ENCODE measurements at regions not wholly inside any gene's neighbourhood (a gene's known extent, or its start where the extent isn't known, plus 50 kb on each side); places are given as distances from the start of the nearest gene placed in this dataset.

- 78% methylated on average over 6 of the region's 6 CpGs for WGBS
- no peak for DNase-seq (ENCODE audit: low spot score)
- Histone ChIP-seq H3K27me3 (ENCODE audit: control insufficient read depth in 4 of 4, insufficient read depth in 4 of 4, low read length in 3 of 4) (no peaks in the 10 kb centered on the region), H3K4me3 (ENCODE audit: low read depth in 1 of 3, low read length in 3 of 3) (no peak overlapping the region), H3K27ac (ENCODE audit: low read depth in 1 of 2, low read length in 2 of 2) (no peak overlapping the region), H3K9me3 (ENCODE audit: control insufficient read depth in 4 of 4, low read length in 3 of 4) (no peaks in the 10 kb centered on the region), H3K4me1 (ENCODE audit: control insufficient read depth in 4 of 4, insufficient read depth in 4 of 4, low read length in 3 of 4) (no peaks in the 10 kb centered on the region), H3K9ac (ENCODE audit: low read depth in 1 of 2, low read length in 2 of 2) (no peak overlapping the region), H3K36me3 (ENCODE audit: control insufficient read depth in 4 of 4, insufficient read depth in 3 of 4, low read depth in 1 of 4, low read length in 3 of 4) (no peaks in the 10 kb centered on the region)
- TF ChIP-seq GABPA (IDR thresholded peaks at IDR 0.05 in 1 of 2, conservative IDR thresholded peaks at IDR 0.05 in 1 of 2) (no peak), JUND (IDR thresholded peaks at IDR 0.05) (no peak), TAF1 (conservative IDR thresholded peaks at IDR 0.05) (no peak), RAD21 (IDR thresholded peaks at IDR 0.05) (no peak), ZBTB33 (IDR thresholded peaks at IDR 0.05) (no peak), MAX (IDR thresholded peaks at IDR 0.05) (no peak), FOXA1 (IDR thresholded peaks at IDR 0.05) (no peak), YY1 (IDR thresholded peaks at IDR 0.05) (no peak)
These were observed 313.1 kb upstream of the DAB1 start for GRCh38 chr1:57736940-57737339.

GRCh38 chr1:57729181-57729580, 305.3 kb upstream of the DAB1 start:
- 92% methylated on average over 7 of the region's 7 CpGs for WGBS
- Histone ChIP-seq H3K9ac (ENCODE audit: low read depth in 1 of 2, low read length in 2 of 2) (no peak overlapping the region), H3K9me3 (ENCODE audit: control insufficient read depth in 4 of 4, low read length in 3 of 4) (no peaks in the 10 kb centered on the region), H3K4me3 (ENCODE audit: low read depth in 1 of 3, low read length in 3 of 3) (no peak overlapping the region), H3K36me3 (ENCODE audit: control insufficient read depth in 4 of 4, insufficient read depth in 3 of 4, low read depth in 1 of 4, low read length in 3 of 4) (no peaks in the 10 kb centered on the region), H3K27ac (ENCODE audit: low read depth in 1 of 2, low read length in 2 of 2) (no peak overlapping the region), H3K4me1 (ENCODE audit: control insufficient read depth in 4 of 4, insufficient read depth in 4 of 4, low read length in 3 of 4) (no peaks in the 10 kb centered on the region), H3K27me3 (ENCODE audit: control insufficient read depth in 4 of 4, insufficient read depth in 4 of 4, low read length in 3 of 4) (no peaks in the 10 kb centered on the region)
- no peak for TF ChIP-seq MAX (IDR thresholded peaks at IDR 0.05)
- no peak for TF ChIP-seq FOXA2 (IDR thresholded peaks at IDR 0.05)
- no peak for TF ChIP-seq SP1 (IDR thresholded peaks at IDR 0.05)
- TF ChIP-seq HNF4G (IDR thresholded peaks at IDR 0.05): no peak
- no peak for DNase-seq (ENCODE audit: low spot score)

GRCh38 chr1:57727121-57727520, 303.3 kb upstream of the DAB1 start:
- H3K27ac ChIP-seq (ENCODE audit: low read depth in 1 of 2, low read length in 2 of 2): no peak overlapping the region
- H3K27me3 ChIP-seq (ENCODE audit: control insufficient read depth in 4 of 4, insufficient read depth in 4 of 4, low read length in 3 of 4): no peaks in the 10 kb centered on the region
- H3K9ac ChIP-seq (ENCODE audit: low read depth in 1 of 2, low read length in 2 of 2): no peak overlapping the region
- no peaks in the 10 kb centered on the region for H3K9me3 ChIP-seq (ENCODE audit: control insufficient read depth in 4 of 4, low read length in 3 of 4)
- H3K36me3 ChIP-seq (ENCODE audit: control insufficient read depth in 4 of 4, insufficient read depth in 3 of 4, low read depth in 1 of 4, low read length in 3 of 4): no peaks in the 10 kb centered on the region
- no peaks in the 10 kb centered on the region for H3K4me1 ChIP-seq (ENCODE audit: control insufficient read depth in 4 of 4, insufficient read depth in 4 of 4, low read length in 3 of 4)
- no peak overlapping the region for H3K4me3 ChIP-seq (ENCODE audit: low read depth in 1 of 3, low read length in 3 of 3)
- WGBS: 72% methylated on average over 5 of the region's 5 CpGs
- no peak for DNase-seq (ENCODE audit: low spot score)
- TF ChIP-seq HNF4G (IDR thresholded peaks at IDR 0.05) (no peak), GABPA (IDR thresholded peaks at IDR 0.05 in 1 of 2, conservative IDR thresholded peaks at IDR 0.05 in 1 of 2) (no peak), HNF4A (conservative IDR thresholded peaks at IDR 0.05) (no peak), YY1 (IDR thresholded peaks at IDR 0.05) (no peak), FOXA1 (IDR thresholded peaks at IDR 0.05) (no peak), FOXA2 (IDR thresholded peaks at IDR 0.05) (no peak), RAD21 (IDR thresholded peaks at IDR 0.05) (no peak), TAF1 (conservative IDR thresholded peaks at IDR 0.05) (no peak), REST (IDR thresholded peaks at IDR 0.05) (no peak), RXRA (IDR thresholded peaks at IDR 0.05) (no peak), ATF3 (IDR thresholded peaks at IDR 0.05) (no peak), NR2F2 (IDR thresholded peaks at IDR 0.05) (no peak), CTCF (IDR thresholded peaks at IDR 0.05; ENCODE audit: low read depth, low read length, missing input control) (no peak), EGR1 (IDR thresholded peaks at IDR 0.05; ENCODE audit: low read depth in 2 of 2) (no peak), ZBTB33 (IDR thresholded peaks at IDR 0.05) (no peak), MAX (IDR thresholded peaks at IDR 0.05) (no peak)

All from liver (tissue), 8 donors.